ENCODE measurements at regions not wholly inside any gene's neighbourhood (a gene's known extent, or its start where the extent isn't known, plus 50 kb on each side); places are given as distances from the start of the nearest gene placed in this dataset.

DNA sequence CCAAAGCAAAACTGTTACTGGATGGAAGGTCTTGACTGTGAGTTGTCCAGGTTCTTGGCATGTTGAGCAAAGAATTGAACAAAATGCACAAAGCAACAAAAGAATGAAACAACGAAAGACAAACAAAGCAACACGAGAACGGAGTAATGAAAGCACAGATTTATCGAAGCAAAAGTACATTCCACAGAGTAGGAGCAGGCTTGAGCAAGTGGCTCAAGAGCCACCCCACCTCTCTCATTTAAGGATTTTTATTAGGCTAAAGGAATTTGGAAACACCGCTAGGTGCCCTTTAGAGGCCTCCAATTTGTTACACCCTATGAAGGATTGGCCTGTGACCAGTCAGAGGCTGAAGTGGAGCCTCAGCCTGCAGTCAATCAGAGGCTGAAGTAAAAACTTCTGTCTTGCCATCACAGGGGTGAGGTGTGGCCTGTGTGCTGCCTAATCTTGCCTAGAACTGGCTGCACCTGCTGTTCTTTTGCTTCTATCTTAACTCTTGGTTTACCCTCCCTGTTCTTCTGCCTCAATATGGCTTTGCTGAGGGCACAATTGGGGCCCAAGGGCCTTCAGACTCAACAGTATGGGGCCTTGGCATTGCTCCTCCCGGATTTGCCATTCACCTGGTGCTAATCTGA lies 59.4 kb upstream of the FTH1 start:
- DNase-seq (ENCODE audit: low spot score) = no peak

DNA sequence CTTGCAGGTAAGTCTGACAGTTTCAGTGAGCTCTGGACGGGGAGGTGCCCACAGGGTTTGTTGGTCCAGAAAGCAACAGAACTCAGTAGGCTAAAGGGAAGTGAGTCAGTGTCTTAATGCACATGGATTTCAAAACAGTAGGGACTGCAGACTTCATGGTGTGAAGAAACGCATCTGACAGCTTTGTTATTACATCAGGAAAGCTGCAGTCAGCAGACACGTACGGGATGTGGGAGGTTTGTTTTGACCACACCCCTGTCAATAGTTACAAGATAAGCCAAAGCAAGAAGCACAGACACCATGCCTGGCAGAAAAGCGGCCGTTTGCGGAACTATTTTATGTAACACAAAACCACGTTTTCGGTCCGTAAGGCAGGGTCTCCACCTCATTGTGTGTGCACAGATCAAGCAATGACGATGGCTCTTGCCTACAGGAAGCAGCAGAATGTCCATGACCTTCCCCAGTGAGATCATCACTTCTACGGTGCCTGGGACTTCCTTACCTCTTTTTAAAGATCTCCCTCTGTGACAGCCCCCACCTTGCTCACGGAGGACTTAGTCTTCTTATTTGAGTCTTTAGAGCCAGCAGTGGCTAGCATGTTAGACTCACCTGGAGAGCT lies 58.2 kb upstream of the FTH1 start:
- DNase-seq (ENCODE audit: low spot score) = peak; percentile 95

DNA sequence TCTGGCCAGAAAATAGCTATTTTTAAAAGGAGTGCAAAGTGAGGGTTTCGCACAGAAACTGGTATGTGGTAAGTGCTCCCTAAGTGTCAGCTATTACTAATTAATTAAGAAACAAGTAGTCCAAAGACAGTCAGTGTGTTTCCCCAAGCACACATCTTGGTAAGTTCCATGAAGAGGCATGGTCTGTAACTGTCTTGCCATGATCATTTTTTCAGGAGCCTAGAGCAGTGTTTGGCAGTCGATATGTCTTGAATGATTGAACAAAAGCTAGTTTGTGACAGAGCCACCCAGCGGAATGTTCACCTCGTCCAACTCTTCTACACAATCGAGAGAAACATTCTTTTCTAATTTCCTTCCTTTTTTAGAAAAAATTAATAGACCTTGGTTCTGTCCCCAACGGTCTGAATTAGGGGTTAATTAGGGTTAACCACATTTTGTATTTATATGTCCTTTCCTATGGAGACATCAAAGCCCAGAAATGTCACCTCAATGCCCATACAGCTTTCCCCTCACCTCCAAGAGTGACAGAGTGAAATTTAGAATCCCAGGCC lies 57.6 kb upstream of the FTH1 start:
- no peak for DNase-seq (ENCODE audit: low spot score)

DNA sequence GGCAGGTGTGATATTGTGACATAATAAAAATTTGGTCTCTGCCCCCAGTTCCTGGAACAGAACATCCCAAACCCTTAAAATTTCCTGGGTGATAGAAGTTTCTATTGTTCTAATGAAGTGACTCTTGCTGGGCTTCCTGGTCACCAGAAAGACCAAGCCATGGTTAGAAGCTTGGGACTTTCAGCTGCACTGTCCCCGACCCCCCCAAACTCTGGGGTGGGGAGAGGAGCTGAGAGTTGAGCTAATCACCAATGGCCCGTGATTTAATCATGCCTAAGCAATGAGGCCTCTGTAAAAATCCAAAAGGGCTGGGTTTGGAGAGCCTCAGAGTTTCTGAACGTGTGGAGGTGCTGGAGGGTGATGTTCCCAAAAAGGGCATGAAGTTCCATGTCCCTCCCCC lies 54.8 kb upstream of the FTH1 start:
- DNase-seq (ENCODE audit: low spot score) = no peak

DNA sequence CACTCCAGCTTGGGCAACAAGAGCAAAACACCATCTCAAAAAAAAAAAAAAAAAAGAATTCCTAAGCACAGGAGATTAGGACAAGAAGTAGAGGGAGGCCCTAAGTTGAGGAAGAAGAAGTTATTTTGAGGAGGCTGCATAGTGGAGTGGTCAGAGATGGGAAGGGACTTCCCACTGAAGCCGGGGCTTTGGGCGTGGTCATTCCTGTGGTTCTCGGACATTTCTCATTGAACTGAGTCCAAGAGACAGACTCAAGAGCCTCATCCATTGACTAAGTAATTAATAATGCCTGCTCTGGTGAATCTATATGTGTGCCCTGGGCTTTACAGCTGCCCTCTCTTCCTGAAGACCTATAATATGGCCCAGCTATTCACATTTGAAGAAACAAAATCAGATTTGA lies 53.2 kb upstream of the FTH1 start:
- no peak for DNase-seq (ENCODE audit: low spot score)

DNA sequence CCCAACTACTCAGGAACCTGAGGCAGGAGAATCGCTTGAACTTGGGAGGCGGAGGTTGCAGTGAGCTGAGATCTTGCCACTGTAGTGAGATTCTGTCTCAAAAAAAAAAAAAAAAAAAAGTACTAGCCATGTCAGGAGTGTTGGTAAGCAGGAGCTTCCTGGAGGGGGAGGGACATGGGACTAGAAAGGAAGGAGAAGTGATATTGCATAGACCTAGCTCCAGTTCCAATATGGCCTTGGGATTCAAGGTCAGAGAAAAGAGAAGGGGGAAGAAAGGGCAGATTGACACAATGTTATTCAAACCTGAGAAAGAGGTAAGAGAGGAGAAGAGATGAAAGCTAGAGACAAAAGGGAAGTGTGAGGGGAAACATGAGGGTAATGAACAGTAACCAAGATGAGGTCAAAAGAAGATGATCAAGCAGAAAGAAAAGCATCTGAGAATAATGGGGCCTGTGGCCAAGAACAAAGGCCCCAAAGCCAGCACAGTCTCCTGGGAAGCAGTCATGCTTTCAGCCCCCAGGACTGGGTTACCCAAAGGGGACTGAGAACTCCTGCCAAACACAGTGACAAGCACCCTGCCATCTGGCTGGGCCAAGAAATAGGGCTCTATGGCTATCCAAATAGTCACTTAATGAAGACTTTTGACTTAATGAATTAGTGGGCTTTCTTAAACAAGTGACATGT lies 51.7 kb upstream of the FTH1 start:
- DNase-seq (ENCODE audit: low spot score) = no peak

DNA sequence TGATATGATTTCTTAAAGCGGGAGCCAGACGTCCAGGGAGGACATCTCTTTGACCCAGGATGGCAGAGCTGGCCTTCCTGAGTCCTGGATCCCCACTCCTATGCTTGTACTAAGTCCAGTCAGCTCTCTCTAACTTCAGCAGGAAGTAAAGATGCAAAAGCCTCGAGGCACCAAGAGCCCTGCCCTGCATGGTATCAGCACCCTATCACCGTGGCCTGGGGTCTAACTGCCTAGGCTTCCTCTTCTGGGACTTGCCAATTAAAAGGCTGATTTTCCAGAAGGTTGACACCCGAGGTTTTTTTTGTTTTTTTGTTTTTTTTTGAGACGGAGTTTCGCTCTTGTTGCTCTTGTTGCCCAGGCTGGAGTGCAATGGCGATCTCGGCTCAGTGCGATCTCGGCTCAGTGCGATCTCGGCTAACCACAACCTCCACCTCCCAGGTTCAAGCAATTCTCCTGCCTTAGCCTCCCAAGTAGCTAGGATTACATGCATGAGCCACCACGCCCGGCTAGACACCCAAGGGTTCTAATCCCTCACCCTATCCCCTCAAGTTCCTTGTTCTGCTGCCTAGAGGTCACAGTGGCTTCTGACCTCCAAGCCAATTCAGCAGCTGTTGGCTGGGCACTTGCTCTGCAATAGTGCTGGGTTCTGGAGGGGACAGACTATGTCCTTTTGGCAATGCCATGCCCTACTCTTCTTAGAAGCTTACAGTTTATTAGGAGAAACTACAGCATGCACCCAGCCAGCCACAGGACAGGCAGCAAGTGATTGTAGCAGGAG lies 50.6 kb upstream of the FTH1 start:
- DNase-seq (ENCODE audit: low spot score) = no peak
